ENCODE measurements at regions not wholly inside any gene's neighbourhood (a gene's known extent, or its start where the extent isn't known, plus 50 kb on each side); places are given as distances from the start of the nearest gene placed in this dataset.

GRCh38 chr3:6631376-6631775 is 229.5 kb upstream of the GRM7 start:
- TF ChIP-seq CTCF (conservative IDR thresholded peaks at IDR 0.05; ENCODE audit: control insufficient read depth, insufficient read depth, low read depth, low read length) = no peak
- no peak for DNase-seq (ENCODE audit: low read depth)
- no peak overlapping the region for H3K4me3 ChIP-seq (ENCODE audit: control insufficient read depth, low read depth, low read length)

- TF ChIP-seq CTCF (conservative IDR thresholded peaks at IDR 0.05; ENCODE audit: control insufficient read depth, insufficient read depth, low read depth, low read length) = no peak
- H3K4me3 ChIP-seq (ENCODE audit: control insufficient read depth, low read depth, low read length) = no peak overlapping the region
- DNase-seq (ENCODE audit: low read depth) = no peak
Measured at GRCh38 chr3:6640907-6641306, 220.0 kb upstream of the GRM7 start.

- no peak overlapping the region for H3K4me3 ChIP-seq (ENCODE audit: control insufficient read depth, low read depth, low read length)
- DNase-seq (ENCODE audit: low read depth) = no peak
- no peak for TF ChIP-seq CTCF (conservative IDR thresholded peaks at IDR 0.05; ENCODE audit: control insufficient read depth, insufficient read depth, low read depth, low read length)
Measured at GRCh38 chr3:6644070-6644929, 216.6 kb upstream of the GRM7 start.

DNA sequence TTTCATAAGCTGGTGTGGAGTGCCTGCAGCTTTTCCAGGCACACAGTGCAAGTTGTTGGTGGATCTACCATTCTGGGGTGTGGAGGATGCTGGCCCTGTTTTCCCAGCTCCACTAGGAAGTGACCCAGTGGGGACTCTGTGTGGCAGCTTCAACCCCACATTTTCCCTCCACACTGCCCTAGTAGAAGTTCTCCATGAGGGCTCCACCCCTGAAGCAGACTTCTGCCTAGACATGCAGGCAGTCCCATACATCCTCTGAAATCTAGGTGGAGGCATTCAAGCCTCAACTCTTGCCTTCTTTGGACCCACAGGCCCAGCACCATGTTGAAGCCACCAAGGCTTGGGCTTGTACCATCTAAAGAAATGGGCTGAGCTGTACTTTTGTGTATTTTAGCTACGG is 206.2 kb upstream of the GRM7 start:
- TF ChIP-seq CTCF (conservative IDR thresholded peaks at IDR 0.05; ENCODE audit: control insufficient read depth, insufficient read depth, low read depth, low read length) = no peak
- H3K4me3 ChIP-seq (ENCODE audit: control insufficient read depth, low read depth, low read length) = no peak overlapping the region
- DNase-seq (ENCODE audit: low read depth) = no peak

DNA sequence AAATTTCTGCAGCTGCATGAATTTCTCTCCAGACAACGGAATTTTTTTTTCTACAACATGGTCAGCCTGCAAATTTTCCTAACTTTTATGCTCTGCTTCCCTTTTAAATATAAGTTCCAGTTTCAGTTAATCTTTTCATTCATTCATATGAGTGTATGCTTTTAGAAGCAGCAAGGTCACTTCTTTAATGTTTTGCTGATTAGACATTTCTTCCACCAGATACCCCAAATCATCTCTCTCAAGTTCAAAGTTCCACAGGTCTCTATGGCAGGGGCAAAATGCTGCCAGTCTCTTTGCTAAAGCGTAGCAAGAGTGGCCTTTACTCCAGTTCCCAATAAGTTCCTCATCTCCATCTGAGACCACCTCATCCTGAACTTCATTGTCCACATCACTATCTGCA is 205.6 kb upstream of the GRM7 start:
- no peak for TF ChIP-seq CTCF (conservative IDR thresholded peaks at IDR 0.05; ENCODE audit: control insufficient read depth, insufficient read depth, low read depth, low read length)
- DNase-seq (ENCODE audit: low read depth) = no peak
- H3K4me3 ChIP-seq (ENCODE audit: control insufficient read depth, low read depth, low read length) = no peak overlapping the region

DNA sequence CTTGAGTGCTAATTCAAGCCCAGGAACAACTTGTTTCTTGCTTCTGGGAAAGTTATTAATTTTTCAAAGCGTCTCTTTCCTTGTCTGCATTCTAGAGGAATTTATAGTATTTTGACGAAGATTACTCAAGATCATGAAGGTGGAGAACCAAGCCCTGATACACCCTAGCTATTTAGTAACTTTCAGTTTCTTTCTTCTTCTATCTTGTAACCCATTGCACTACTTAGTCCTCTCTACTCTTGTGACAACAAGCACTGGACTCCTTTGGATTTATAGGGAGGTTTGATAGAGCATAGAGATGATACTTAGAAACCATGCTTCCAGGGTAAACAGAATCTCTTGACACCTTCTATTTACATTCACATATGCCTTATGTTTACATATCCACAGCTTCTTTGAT is 203.3 kb upstream of the GRM7 start:
- no peak overlapping the region for H3K4me3 ChIP-seq (ENCODE audit: control insufficient read depth, low read depth, low read length)
- no peak for TF ChIP-seq CTCF (conservative IDR thresholded peaks at IDR 0.05; ENCODE audit: control insufficient read depth, insufficient read depth, low read depth, low read length)
- no peak for DNase-seq (ENCODE audit: low read depth)
